Omental fat pad (tissue), 3 donors: ENCODE measurements at regions not wholly inside any gene's neighbourhood (a gene's known extent, or its start where the extent isn't known, plus 50 kb on each side); places are given as distances from the start of the nearest gene placed in this dataset.

Experiments
- ATAC-seq: fragments of 150-250 bp; one replicate; pipeline ENCODE4 v1.9.1; 2016; ENCODE audit warnings: mild to moderate bottlenecking, moderate library complexity; ENCODE audit not compliant: low FRiP score
- DNase-seq: peaks from one replicate; pipeline ENCODE4 v3.0.0-alpha.2; 2019; ENCODE audit warnings: low spot score
- CTCF ChIP-seq, 3 donors: fragments of 450-650 bp; IDR thresholded peaks; one replicate each; pipeline ENCODE4 v1.5.1; 2016 to 2017; ENCODE audit warnings: antibody characterized with exemption in 3 of 3, mild to moderate bottlenecking in 3 of 3, moderate library complexity in 2 of 3

- no peak for DNase-seq
- no peak for ATAC-seq
- TF ChIP-seq CTCF (IDR thresholded peaks at IDR 0.05): no peak
Observed at GRCh38 chrX:131791608-131792355, 231.3 kb upstream of the STK26 start.

GRCh38 chrX:131792356-131792749, 230.7 kb upstream of the STK26 start:
- peak; percentile 90 for DNase-seq
- TF ChIP-seq CTCF (IDR thresholded peaks at IDR 0.05): no peak
- ATAC-seq: peak; percentile 93

- peak; percentile 80 for DNase-seq
- peak in 1 of 3 donors; percentile 16 for TF ChIP-seq CTCF (IDR thresholded peaks at IDR 0.05)
- peak; percentile 86 for ATAC-seq
Observed at GRCh38 chrX:131792789-131793462, 230.2 kb upstream of the STK26 start.

GRCh38 chrX:131795442-131796229, 227.5 kb upstream of the STK26 start:
- no peak for ATAC-seq

GRCh38 chrX:131801066-131801465, 222.0 kb upstream of the STK26 start:
- no peak for DNase-seq
- TF ChIP-seq CTCF (IDR thresholded peaks at IDR 0.05): no peak
- ATAC-seq: no peak

More at GRCh38 chrX:131795442-131796229, 227.5 kb upstream of the STK26 start:
- TF ChIP-seq CTCF (IDR thresholded peaks at IDR 0.05): no peak
- no peak for DNase-seq

GRCh38 chrX:131801911-131802310, 221.2 kb upstream of the STK26 start:
- no peak for TF ChIP-seq CTCF (IDR thresholded peaks at IDR 0.05)
- ATAC-seq: no peak
- no peak for DNase-seq
